CD14-positive monocyte (primary cell): ENCODE measurements at regions not wholly inside any gene's neighbourhood (a gene's known extent, or its start where the extent isn't known, plus 50 kb on each side); places are given as distances from the start of the nearest gene placed in this dataset.

Experiments
- DNase-seq, 3 donors: peaks; one replicate each; pipeline ENCODE4 v3.0.0-alpha.2; 2011 to 2022
- H2AFZ ChIP-seq: 2 replicates; pipeline ENCODE4 v1.6.0; 2012; ENCODE audit warnings: mild to moderate bottlenecking, low read depth, low read length, inconsistent platforms; ENCODE audit not compliant: insufficient read depth, poor library complexity, severe bottlenecking
- H3K27ac ChIP-seq, 2 donors: 1 replicate in 1 of 2; 2 replicates in 1 of 2; pipeline ENCODE4 v1.5.1; 2012 to 2013; ENCODE audit warnings: low read length in 2 of 2, control low read depth in 1 of 2, inconsistent platforms in 1 of 2, low read depth in 1 of 2, mild to moderate bottlenecking in 1 of 2
- H3K27me3 ChIP-seq, 2 donors: one replicate each; pipeline versions ENCODE4 v1.6.0 to v1.6.1; 2011 to 2013; ENCODE audit warnings: low read length in 2 of 2; ENCODE audit not compliant: control insufficient read depth in 2 of 2, insufficient read depth in 2 of 2
- H3K36me3 ChIP-seq, 2 donors: replicated peaks in 1 of 2; 1 replicate in 1 of 2; 2 replicates in 1 of 2; pipeline versions ENCODE4 v1.5.1 to v1.6.1; 2012 to 2013; ENCODE audit warnings: low read length in 2 of 2, control low read depth in 1 of 2, inconsistent platforms in 1 of 2, mild to moderate bottlenecking in 1 of 2; ENCODE audit not compliant: insufficient read depth in 2 of 2, control insufficient read depth in 1 of 2
- H3K4me1 ChIP-seq, 2 donors: 1 replicate in 1 of 2; 2 replicates in 1 of 2; pipeline versions ENCODE4 v1.5.1 to v1.6.1; 2012 to 2013; ENCODE audit warnings: low read length in 2 of 2, control low read depth in 1 of 2, inconsistent platforms in 1 of 2, mild to moderate bottlenecking in 1 of 2, moderate library complexity in 1 of 2; ENCODE audit not compliant: insufficient read depth in 2 of 2, control insufficient read depth in 1 of 2
- H3K4me2 ChIP-seq: replicated peaks from 2 replicates; pipeline ENCODE3; 2012; ENCODE audit warnings: low read length, moderate library complexity, mild to moderate bottlenecking; ENCODE audit not compliant: poor library complexity, severe bottlenecking; ENCODE audit errors: extremely low read depth
- H3K4me3 ChIP-seq, 3 experiments: fragments of 200-600 bp in 1 of 3; sonication (generic) in 1 of 3; replicated peaks in 1 of 3; 1 replicate in 2 of 3; 2 replicates in 1 of 3; pipeline ENCODE4 v1.5.1; 2011 to 2013; ENCODE audit warnings: low read length in 3 of 3, mild to moderate bottlenecking in 3 of 3, control low read depth in 2 of 3, low read depth in 2 of 3, inconsistent platforms in 1 of 3, moderate library complexity in 1 of 3
- H3K79me2 ChIP-seq: 2 replicates; pipeline ENCODE4 v1.6.0; 2012; ENCODE audit warnings: mild to moderate bottlenecking, control low read depth, inconsistent platforms, low read length, moderate library complexity; ENCODE audit not compliant: insufficient read depth
- H3K9ac ChIP-seq: 2 replicates; pipeline ENCODE4 v1.6.0; 2017; ENCODE audit warnings: low read length, mild to moderate bottlenecking; ENCODE audit not compliant: insufficient read depth, poor library complexity, severe bottlenecking
- H3K9me3 ChIP-seq, 2 donors: replicated peaks in 1 of 2; 1 replicate in 1 of 2; 2 replicates in 1 of 2; pipeline versions ENCODE4 v1.5.1 to v1.6.1; 2012 to 2013; ENCODE audit warnings: low read length in 2 of 2, control low read depth in 1 of 2; ENCODE audit not compliant: control insufficient read depth in 1 of 2, insufficient read depth in 1 of 2
- H4K20me1 ChIP-seq: 2 replicates; pipeline ENCODE4 v1.6.0; 2012; ENCODE audit warnings: mild to moderate bottlenecking, low read length, control low read depth, moderate library complexity; ENCODE audit not compliant: insufficient read depth
- H3K27ac Mint-ChIP-seq, 7 donors: one replicate each; pipeline ENCODE4 v1.8.0; 2020; ENCODE audit warnings: mild to moderate bottlenecking in 7 of 7, mixed read lengths in 7 of 7, moderate library complexity in 6 of 7, inconsistent platforms in 2 of 7
- H3K27me3 Mint-ChIP-seq, 3 donors: one replicate each; pipeline ENCODE4 v1.8.0; 2021 to 2022; ENCODE audit warnings: low read depth in 3 of 3, mild to moderate bottlenecking in 3 of 3, mixed read lengths in 3 of 3, moderate library complexity in 3 of 3, inconsistent platforms in 1 of 3
- H3K36me3 Mint-ChIP-seq, 2 donors: one replicate each; pipeline ENCODE4 v1.8.0; 2020; ENCODE audit warnings: mixed read lengths in 2 of 2, inconsistent platforms in 1 of 2, mild to moderate bottlenecking in 1 of 2
- H3K4me1 Mint-ChIP-seq: one replicate; pipeline ENCODE4 v1.8.0; 2020; ENCODE audit warnings: mild to moderate bottlenecking, mixed read lengths
- H3K4me3 Mint-ChIP-seq, 2 donors: one replicate each; pipeline ENCODE4 v1.8.0; 2020; ENCODE audit warnings: mild to moderate bottlenecking in 2 of 2, mixed read lengths in 2 of 2, moderate library complexity in 1 of 2
- H3K9me3 Mint-ChIP-seq, 7 donors: one replicate each; pipeline ENCODE4 v1.8.0; 2020 to 2022; ENCODE audit warnings: mixed read lengths in 7 of 7, mild to moderate bottlenecking in 6 of 7, moderate library complexity in 6 of 7, inconsistent platforms in 2 of 7
- WGBS: methylation state at CpG from one replicate; pipeline ENCODE4 v1.1.5; 2013; ENCODE audit warnings: missing lambda C conversion rate; ENCODE audit not compliant: insufficient coverage; 5-methylcytosine and 5-hydroxymethylcytosine counted together
- intact Hi-C, 2 donors: fragments of 100-400 bp; cut with micrococcal nuclease; formaldehyde crosslinking; loops; one replicate each; pipeline versions ENCODE4 v1.15.0 to v1.15.1; 2023
- TF ChIP-seq, protein P1 (sequence below): fragments of 200-600 bp; IDR thresholded peaks from one replicate; pipeline ENCODE4 v1.8.0; 2022; ENCODE audit warnings: antibody characterized with exemption, mild to moderate bottlenecking

DNA sequence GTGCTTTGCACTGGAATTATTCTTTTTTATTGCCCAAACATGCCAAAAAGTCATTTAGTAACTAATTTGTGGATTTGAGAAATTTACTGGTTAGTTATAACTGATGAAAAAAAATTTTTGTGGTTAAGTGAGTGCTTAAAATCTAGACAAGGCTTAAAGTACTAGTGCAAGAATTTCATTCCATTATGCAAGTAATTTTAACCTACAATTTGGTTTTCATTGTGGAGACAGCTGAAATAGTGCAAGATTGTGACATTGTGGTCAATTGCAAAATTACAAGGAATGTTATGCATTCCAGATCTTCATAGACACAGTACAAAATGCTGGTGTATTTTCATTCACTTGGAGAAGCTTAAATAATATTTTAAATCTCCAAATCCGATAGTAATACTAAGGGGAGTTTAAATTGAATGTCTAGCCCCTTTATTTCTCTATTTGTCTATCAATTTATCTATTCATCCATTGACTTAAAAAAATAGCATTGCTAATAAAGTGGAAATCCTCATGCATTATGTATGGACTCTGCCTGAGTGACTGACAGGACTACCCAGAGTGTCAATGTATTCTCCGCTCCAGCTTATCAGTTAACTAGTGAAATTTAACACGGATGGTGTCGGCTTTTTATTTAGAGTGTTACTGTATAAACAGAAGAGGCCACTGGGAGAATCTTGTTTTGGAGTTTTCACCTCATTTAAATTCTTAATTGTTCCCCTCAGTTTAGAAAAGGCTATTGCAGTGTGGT is 125.9 kb downstream of the ALX1 start:
- Histone ChIP-seq H3K27ac (no peak overlapping the region), H3K9ac (no peak overlapping the region), H3K4me2 (no peak overlapping the region), H3K36me3 (no peaks in the 10 kb centered on the region), H3K79me2 (no peaks in the 10 kb centered on the region), H4K20me1 (no peaks in the 10 kb centered on the region), H3K4me3 (no peak overlapping the region), H3K27me3 (no peaks in the 10 kb centered on the region), H3K9me3 (no peaks in the 10 kb centered on the region), H2AFZ (no peak overlapping the region), H3K4me1 (no peaks in the 10 kb centered on the region)
- no peak overlapping the region for H3K4me3 Mint-ChIP-seq
- H3K27me3 Mint-ChIP-seq, result peaks cover 0 to 3% (median under 1%) of the 10 kb centered on the region in 3 donors
- peaks cover 0 to 2% (median 0%) of the 10 kb centered on the region in 7 donors for H3K9me3 Mint-ChIP-seq
- no peaks in the 10 kb centered on the region for H3K36me3 Mint-ChIP-seq
- no peak for DNase-seq
- intact Hi-C loops, result no loop called here
- H3K4me1 Mint-ChIP-seq, result no peaks in the 10 kb centered on the region
- TF ChIP-seq, protein P1, sequence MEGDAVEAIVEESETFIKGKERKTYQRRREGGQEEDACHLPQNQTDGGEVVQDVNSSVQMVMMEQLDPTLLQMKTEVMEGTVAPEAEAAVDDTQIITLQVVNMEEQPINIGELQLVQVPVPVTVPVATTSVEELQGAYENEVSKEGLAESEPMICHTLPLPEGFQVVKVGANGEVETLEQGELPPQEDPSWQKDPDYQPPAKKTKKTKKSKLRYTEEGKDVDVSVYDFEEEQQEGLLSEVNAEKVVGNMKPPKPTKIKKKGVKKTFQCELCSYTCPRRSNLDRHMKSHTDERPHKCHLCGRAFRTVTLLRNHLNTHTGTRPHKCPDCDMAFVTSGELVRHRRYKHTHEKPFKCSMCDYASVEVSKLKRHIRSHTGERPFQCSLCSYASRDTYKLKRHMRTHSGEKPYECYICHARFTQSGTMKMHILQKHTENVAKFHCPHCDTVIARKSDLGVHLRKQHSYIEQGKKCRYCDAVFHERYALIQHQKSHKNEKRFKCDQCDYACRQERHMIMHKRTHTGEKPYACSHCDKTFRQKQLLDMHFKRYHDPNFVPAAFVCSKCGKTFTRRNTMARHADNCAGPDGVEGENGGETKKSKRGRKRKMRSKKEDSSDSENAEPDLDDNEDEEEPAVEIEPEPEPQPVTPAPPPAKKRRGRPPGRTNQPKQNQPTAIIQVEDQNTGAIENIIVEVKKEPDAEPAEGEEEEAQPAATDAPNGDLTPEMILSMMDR, result no peak
- H3K27ac Mint-ChIP-seq, result no peak overlapping the region
- no CpG with 5 or more reads among the region's 4 CpGs for WGBS

DNA sequence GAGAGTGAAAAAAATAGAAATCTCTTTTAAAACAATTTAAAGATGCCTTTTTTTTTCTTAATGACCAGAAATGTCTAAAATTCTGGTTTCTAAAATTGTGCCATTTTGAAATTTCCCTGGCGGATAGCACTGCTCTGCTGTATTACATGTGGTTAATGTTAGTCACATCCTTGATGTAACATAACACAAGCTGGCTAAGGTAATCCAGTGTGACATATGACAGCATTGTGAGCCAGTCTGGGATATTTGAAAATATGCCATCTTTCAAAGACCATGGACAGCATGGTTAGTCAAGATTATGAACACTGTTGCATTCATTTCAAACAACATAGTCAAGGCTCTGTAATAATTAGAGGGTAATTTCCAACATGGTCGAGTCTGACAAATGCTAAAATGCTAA is 133.2 kb downstream of the ALX1 start:
- H3K36me3 Mint-ChIP-seq, result no peaks in the 10 kb centered on the region
- H3K27ac Mint-ChIP-seq, result no peak overlapping the region
- H3K9me3 Mint-ChIP-seq, result peaks cover 0 to 2% (median 0%) of the 10 kb centered on the region in 7 donors
- H3K27me3 Mint-ChIP-seq, result peaks cover 0 to 7% (median 5%) of the 10 kb centered on the region in 3 donors
- H3K9ac ChIP-seq, result no peak overlapping the region
- H3K4me3 ChIP-seq, result no peak overlapping the region
- H3K4me3 Mint-ChIP-seq, result no peak overlapping the region
- H3K4me1 Mint-ChIP-seq, result no peaks in the 10 kb centered on the region
- H2AFZ ChIP-seq, result no peak overlapping the region
- H4K20me1 ChIP-seq, result no peaks in the 10 kb centered on the region
- no peaks in the 10 kb centered on the region for H3K4me1 ChIP-seq
- no peak overlapping the region for H3K4me2 ChIP-seq
- H3K36me3 ChIP-seq, result no peaks in the 10 kb centered on the region
- peaks cover 0 to 3% of the 10 kb centered on the region in 2 donors for H3K27me3 ChIP-seq
- intact Hi-C loops, result no loop called here
- no peak for DNase-seq
- no peaks in the 10 kb centered on the region for H3K9me3 ChIP-seq
- H3K27ac ChIP-seq, result no peak overlapping the region
- no CpG with 5 or more reads among the region's 2 CpGs for whole genome bisulfite sequencing
- no peaks in the 10 kb centered on the region for H3K79me2 ChIP-seq
- TF ChIP-seq, protein P1, result no peak
